HK-2 (cell line): ENCODE measurements at regions not wholly inside any gene's neighbourhood (a gene's known extent, or its start where the extent isn't known, plus 50 kb on each side); places are given as distances from the start of the nearest gene placed in this dataset.

ENCODE experiments used
- DNase-seq: peaks from one replicate; pipeline ENCODE4 v3.0.0-alpha.2; 2018; ENCODE audit not compliant: unreplicated experiment

DNA sequence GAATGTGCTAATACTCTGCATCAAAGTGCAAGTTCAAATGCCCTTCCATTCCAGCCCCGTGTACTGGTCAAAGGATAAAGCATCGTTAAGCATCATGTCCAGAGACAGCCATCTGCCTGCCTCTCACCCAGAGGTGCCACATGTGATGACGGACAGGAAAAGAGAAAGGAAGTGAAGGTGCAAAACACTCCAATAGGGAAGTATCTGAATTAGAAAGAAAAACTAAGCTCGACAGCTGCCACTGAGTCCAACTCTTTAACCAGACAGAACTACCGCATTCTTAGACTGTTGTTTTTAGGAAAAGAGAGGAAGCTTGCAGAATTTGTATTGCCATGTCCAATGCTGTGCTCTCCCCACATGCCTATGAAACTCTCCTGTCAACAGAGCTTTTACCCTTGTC lies 465.0 kb upstream of the SOX5 start:
- DNase-seq: no peak

GRCh38 chr12:24411948-24412347 lies 462.5 kb upstream of the SOX5 start:
- DNase-seq: no peak

DNA sequence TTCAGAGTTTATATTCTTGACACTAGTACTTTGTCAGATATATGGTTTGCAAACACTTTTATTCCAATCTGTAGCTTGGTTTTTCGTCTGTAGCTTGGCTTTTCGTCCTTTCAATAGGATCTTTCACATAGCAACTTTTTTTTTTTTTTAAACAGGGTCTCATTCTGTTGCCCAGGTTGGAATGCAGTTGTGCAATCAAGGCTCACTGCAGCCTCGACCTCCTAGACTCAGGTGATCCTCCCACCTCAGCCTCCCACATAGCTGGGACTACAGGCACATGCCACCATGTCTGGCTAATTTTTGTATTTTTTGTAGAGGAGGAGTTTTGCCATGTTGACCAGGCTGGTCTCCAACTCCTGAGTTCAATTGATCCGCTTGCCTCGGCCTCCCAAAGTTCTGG lies 460.4 kb upstream of the SOX5 start:
- no peak for DNase-seq

DNA sequence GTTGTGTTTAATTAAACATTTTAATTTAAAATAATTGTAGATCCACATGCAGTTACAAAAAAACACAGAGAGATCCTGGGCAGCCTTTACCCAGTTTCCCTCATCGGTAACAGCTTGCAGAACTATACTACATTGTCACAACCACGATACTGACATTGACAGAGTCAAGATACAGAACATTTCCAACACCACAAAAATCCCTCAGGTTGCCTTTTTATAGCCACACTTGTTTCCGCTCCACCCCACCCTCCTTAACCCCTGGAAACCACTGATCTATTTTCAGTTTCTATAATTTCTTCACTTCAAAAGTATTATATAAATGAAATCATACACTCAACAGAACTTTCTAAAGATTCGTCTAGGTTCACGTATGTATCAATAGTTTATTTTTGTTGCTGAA lies 458.8 kb upstream of the SOX5 start:
- DNase-seq: no peak

GRCh38 chr12:24407884-24408283 lies 458.4 kb upstream of the SOX5 start:
- DNase-seq: no peak

DNA sequence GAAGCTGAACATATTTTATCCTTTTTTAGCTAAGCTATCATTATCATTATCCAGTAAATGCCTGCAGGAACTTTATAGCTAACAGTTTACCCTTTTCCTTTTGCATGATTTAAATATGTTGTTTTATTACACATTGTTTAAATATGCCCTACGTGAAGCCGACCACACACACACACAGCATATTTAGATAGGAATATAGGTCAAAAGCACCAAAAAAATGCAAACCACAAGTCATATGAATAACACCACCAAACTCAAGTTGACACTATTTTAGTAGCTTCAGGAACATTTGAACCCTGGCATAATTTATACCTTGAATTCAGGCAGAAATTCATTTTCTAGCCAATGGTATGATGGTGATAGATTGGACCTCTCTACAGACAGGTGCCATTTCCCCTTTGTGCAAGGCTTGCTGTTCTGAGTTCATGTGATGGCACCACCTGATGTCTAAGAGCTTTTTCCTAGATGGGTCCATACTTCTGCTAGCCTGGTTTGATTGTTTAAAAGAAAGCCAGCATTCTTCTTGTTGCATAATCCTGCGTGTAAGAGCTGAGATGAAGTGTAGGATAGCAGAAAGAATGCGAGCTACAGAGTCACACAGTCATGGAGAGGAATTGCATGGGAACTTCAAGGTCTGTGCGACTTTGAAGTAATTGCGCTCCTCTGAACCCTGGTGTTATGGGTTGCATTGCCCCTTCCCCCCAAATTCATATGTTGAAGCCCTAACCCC lies 454.8 kb upstream of the SOX5 start:
- DNase-seq: no peak

- DNase-seq: no peak
Observed at GRCh38 chr12:24400533-24400932, 451.1 kb upstream of the SOX5 start.

DNA sequence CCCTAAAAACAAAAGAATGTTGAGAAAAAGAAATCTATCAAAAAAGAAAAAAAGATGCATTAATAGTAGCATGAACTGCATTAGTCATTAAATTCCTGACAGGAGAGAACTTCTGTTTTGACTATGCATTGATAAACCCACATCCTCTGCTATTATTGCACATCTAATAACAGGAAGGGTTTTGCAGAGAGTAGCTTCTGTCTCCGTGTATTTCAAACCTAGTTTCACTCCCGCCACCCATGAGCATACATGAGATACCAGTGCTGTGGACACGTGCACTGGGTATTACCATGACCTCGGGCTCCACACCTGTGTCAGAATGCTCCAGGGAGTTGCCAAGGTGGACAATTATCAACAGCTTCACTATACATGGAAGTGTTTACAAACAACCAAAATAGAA lies 449.1 kb upstream of the SOX5 start:
- DNase-seq: no peak

DNA sequence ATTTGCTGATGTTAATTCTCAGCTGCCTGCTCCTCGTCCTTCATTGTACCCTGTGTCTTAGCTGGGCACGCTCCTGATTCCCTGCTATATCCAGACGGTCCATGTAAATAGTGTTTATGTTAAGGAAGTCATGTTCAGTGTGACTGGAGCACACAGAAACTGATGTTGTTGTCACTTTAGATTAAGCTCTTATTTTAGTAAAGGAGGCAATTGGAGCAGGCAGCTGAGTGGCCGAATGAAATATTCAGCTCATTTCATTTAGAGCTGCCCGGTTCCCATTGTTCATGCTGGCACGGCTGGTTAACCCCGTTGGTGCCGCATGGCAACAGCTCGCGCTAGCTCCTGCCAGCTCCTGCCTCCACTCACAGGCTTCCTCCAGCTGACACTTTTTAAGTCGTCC lies 446.8 kb upstream of the SOX5 start:
- no peak for DNase-seq

DNA sequence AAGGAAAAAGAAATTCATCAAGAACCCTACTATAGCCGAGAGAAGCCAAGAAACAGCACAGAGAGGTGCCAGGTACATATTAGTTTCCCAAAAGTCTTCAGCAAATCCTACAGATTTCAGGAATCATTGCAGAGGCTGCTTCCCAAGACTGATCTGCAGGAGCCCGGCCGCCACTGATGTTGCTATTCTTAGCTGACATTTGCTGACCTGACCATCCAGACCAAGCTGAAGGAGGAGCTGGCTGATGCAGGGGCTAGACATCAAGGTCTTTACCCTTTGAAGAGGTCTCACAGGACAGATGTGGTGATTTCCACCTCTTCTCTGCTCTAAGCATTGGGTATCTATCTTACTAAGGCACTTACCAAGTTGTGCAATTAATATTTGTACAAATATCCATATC lies 444.8 kb upstream of the SOX5 start:
- DNase-seq: no peak

DNA sequence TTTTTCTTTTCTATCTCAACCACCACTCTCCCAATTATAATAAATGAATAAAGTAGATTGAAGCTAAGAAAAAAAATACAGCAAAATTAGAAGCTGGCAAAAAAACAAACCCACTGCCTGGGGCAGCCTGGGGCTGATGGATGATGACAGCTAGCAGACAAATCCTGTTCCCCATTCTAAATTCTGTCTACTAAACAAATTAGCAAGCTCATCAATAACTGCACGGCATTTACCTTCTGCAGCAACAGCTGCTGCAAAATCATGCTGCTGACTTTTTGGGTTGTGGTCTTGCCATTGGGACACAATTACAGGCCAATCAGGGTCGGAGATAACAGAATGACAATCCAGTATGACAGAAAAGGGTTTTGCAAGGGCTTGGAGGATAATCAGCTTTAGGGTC lies 443.6 kb upstream of the SOX5 start:
- DNase-seq: no peak

DNA sequence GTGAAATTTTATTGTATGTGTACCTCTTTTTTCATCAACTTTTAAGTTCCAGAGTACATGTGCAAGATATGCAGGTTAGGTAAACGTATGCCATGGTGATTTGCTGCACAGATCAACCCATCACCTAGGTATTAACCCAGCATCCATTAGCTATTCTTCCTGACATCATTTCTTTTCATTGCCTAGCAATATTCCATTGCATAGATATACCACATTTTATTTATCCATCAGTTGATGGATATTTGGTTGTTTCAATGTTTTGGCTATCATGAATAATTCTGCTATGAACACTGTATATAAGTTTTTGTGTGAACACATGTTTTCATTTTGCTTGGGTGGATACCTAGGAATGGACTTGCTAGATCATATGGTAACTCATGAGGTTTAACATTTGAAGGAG lies 439.9 kb upstream of the SOX5 start:
- no peak for DNase-seq

DNA sequence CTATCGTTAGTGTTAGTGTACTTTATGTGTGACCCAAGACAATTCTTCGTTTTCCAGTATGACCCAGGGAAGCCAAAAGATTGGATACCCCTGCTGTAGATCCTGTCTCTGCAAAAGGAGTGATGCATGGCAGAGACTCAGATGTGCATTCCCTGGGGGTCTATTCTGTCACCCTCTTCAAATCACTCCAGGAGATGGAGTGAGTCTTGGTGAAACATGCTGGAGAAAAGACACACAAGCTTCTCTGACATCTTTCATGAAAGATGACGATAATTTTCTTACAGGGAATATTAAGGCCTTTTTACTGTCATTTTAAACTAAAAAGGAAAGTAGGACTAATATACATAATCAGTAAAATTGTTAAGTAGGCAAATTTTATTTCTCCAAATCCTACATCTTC lies 437.9 kb upstream of the SOX5 start:
- DNase-seq: no peak

DNA sequence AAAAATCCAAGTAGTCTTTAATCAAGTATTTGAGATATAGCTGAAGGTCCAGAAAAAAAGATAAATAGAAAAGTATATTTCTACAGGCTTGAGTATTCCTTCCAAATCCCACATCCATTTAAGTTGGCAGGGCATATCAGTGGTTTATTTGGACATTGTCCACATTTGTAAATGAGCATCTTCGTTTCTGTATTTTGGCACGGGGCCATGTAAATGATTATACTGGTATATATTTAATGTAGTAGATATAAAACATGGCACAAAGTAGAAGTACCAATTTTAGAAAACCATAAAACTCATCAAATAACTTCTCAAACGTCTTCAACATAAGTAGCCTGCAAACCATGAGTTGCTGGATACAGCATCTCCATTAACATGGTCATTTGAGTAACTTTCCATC lies 437.4 kb upstream of the SOX5 start:
- no peak for DNase-seq

- no peak for DNase-seq
Observed at GRCh38 chr12:24381790-24382189, 432.3 kb upstream of the SOX5 start.

- no peak for DNase-seq
Observed at GRCh38 chr12:24379861-24380521, 430.5 kb upstream of the SOX5 start.

GRCh38 chr12:24379433-24379832 lies 430.0 kb upstream of the SOX5 start:
- no peak for DNase-seq

GRCh38 chr12:24378548-24379407 lies 429.3 kb upstream of the SOX5 start:
- DNase-seq: no peak

GRCh38 chr12:24374452-24374851 lies 425.0 kb upstream of the SOX5 start:
- no peak for DNase-seq

DNA sequence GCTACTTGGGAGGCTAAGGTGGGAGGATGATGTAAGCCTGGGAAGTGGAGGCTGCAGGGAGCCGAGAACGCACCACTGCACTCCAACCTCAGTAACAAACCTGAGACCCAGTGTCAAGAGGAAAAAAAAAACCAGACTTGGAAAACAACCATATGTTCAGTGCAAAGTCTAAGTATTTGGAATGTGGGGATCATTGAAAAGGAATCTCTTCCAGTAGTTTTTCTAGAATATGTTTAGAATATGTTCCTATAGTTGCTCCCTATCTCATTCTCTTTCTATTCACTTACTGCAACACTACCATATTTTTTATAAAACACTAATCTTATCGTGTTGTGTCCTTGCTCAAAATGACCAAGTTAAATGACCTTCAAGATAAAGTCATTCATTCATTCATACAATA lies 423.5 kb upstream of the SOX5 start:
- no peak for DNase-seq

- no peak for DNase-seq
Observed at GRCh38 chr12:24366514-24366913, 417.0 kb upstream of the SOX5 start.

DNA sequence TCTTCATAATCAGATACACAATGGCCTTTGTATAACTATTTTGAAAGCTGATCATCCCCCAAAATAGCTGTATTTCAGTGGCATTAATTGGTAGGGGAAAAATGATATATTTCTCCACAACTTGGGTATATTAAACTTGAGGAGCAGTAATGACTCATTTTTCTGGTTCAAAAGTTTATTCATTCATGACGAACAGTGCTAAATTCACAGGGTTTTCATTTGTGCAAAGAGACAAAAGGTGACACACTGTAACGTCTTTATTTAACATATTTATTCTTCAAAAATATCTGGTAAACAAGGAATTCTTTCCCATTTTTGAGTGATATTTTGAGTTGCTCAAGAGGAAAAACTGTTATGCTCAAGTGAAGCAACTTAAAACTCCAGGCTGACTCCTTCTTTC lies 415.5 kb upstream of the SOX5 start:
- DNase-seq: no peak

DNA sequence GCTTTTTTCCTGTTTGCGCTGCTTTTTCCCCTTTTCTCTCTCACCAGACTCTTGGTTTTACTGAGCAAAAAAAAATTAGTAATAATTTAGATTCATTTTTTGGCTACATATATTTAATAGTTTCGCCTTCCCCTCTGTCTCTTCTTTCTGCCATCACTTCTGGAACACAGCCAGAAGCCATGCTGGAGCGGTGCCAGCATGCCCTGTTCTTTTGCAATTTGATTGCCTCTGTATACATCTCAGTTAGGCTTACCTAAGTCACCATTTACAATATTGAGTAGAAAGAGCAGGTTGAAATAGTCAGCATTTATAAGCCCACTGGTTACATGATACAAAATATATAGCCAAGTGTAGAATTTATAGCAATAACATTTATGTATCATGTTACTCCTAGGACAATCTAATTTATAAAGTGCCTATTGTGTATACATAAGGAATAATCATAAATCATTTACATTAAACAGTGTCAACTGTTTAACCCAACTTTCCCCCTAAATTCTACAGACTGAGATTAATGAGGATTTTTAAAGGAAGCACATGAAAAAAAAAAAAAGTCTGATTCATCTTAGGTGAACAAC lies 413.8 kb upstream of the SOX5 start:
- DNase-seq: no peak
